Hematopoietic multipotent progenitor cell (in vitro differentiated cells): ENCODE measurements at regions not wholly inside any gene's neighbourhood (a gene's known extent, or its start where the extent isn't known, plus 50 kb on each side); places are given as distances from the start of the nearest gene placed in this dataset.

ENCODE experiments used
- DNase-seq, 3 donors: peaks; one replicate each; pipeline ENCODE4 v3.0.0-alpha.2; 2011 to 2015; ENCODE audit warnings: low read depth in 2 of 3, low spot score in 2 of 3

- no peak for DNase-seq
Observed at GRCh38 chr11:100632941-100633452, 54.1 kb upstream of the ARHGAP42 start.

GRCh38 chr11:100635194-100635593 is 51.9 kb upstream of the ARHGAP42 start:
- DNase-seq, result no peak

GRCh38 chr11:100636536-100636935 is 50.6 kb upstream of the ARHGAP42 start:
- no peak for DNase-seq
